ENCODE measurements at regions not wholly inside any gene's neighbourhood (a gene's known extent, or its start where the extent isn't known, plus 50 kb on each side); places are given as distances from the start of the nearest gene placed in this dataset.

GRCh38 chr4:186919340-186919739 lies 195.7 kb upstream of the FAT1 start:
- no peak for TF ChIP-seq CTCF (IDR thresholded peaks at IDR 0.05)
- no peak for ATAC-seq (ENCODE audit: low read depth)
- no peaks in the 10 kb centered on the region for H3K36me3 Mint-ChIP-seq (ENCODE audit: low read depth)
- no peaks in the 10 kb centered on the region for H3K4me1 Mint-ChIP-seq
- H3K27ac Mint-ChIP-seq, result no peak overlapping the region
- H3K4me3 Mint-ChIP-seq, result no peak overlapping the region
- ChIA-PET POLR2A (no interaction called here), CTCF (no interaction called here)
- DNase-seq, result no peak
- H3K27me3 Mint-ChIP-seq, result no peaks in the 10 kb centered on the region
- intact Hi-C loops (cut with micrococcal nuclease), result no loop called here
- peaks cover 6% of the 10 kb centered on the region for H3K9me3 Mint-ChIP-seq

- POLR2A ChIA-PET, result no interaction called here
- no peak for TF ChIP-seq CTCF (IDR thresholded peaks at IDR 0.05)
- DNase-seq (no peak), ATAC-seq (ENCODE audit: low read depth) (no peak)
- Mint-ChIP-seq H3K4me3 (no peak overlapping the region), H3K9me3 (peaks cover 6% of the 10 kb centered on the region), H3K36me3 (ENCODE audit: low read depth) (no peaks in the 10 kb centered on the region), H3K4me1 (no peaks in the 10 kb centered on the region), H3K27me3 (no peaks in the 10 kb centered on the region), H3K27ac (no peak overlapping the region)
- CTCF ChIA-PET, result no interaction called here
- intact Hi-C loops (cut with micrococcal nuclease), result no loop called here
Measured at GRCh38 chr4:186920483-186920882, 196.8 kb upstream of the FAT1 start.

DNA sequence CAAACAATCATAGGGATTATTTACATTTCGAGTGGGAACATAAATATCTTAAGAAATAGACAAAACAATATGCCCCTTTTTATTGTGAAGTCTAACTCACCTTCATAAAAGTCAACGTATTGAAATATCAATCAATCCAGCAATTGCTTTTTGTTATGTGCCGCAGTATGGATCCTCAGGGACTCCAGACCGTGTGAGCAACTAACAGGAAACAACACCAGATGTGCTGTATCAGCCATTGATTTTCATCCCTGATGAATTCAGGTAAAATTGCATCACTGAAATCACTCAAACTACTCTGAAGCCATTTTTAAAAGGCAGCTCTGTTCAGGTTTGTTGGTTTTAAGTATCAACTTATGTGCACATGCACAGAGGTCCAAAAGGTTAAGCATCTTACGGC lies 197.3 kb upstream of the FAT1 start:
- no peak for DNase-seq
- H3K9me3 Mint-ChIP-seq, result peaks cover 6% of the 10 kb centered on the region
- CTCF ChIA-PET, result no interaction called here
- ATAC-seq (ENCODE audit: low read depth), result no peak
- no peaks in the 10 kb centered on the region for H3K4me1 Mint-ChIP-seq
- no peaks in the 10 kb centered on the region for H3K36me3 Mint-ChIP-seq (ENCODE audit: low read depth)
- H3K4me3 Mint-ChIP-seq, result no peak overlapping the region
- intact Hi-C loops (cut with micrococcal nuclease), result no loop called here
- H3K27ac Mint-ChIP-seq, result no peak overlapping the region
- no peak for TF ChIP-seq CTCF (IDR thresholded peaks at IDR 0.05)
- H3K27me3 Mint-ChIP-seq, result no peaks in the 10 kb centered on the region
- POLR2A ChIA-PET, result no interaction called here

DNA sequence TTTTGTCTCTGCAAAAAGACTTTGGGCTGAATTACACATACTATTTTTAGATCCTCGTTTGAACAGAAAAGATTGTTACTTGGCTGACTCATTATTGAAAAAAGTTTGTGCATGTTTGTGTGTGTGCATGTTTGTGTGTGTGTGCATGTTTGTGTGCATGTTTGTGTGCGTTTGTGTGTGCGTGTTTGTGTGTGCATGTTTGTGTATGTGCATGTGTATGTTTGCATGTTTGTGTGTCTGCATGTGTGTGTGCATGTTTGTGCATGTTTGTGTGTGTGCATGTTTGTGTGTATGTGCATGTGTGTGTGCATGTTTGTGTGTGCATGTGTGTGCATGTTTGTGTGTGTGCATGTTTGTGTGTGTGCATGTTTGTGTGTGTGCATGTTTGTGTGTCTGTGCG lies 201.1 kb upstream of the FAT1 start:
- Mint-ChIP-seq H3K4me3 (no peak overlapping the region), H3K4me1 (no peaks in the 10 kb centered on the region), H3K9me3 (peaks cover under 1% of the 10 kb centered on the region), H3K27ac (no peak overlapping the region), H3K36me3 (ENCODE audit: low read depth) (no peaks in the 10 kb centered on the region), H3K27me3 (no peaks in the 10 kb centered on the region)
- DNase-seq (no peak), ATAC-seq (ENCODE audit: low read depth) (no peak)
- intact Hi-C loops (cut with micrococcal nuclease), result no loop called here
- ChIA-PET POLR2A (no interaction called here), CTCF (no interaction called here)
- TF ChIP-seq CTCF (IDR thresholded peaks at IDR 0.05), result no peak

- TF ChIP-seq CTCF (IDR thresholded peaks at IDR 0.05), result no peak
- Mint-ChIP-seq H3K27ac (no peak overlapping the region), H3K27me3 (no peaks in the 10 kb centered on the region), H3K36me3 (ENCODE audit: low read depth) (no peaks in the 10 kb centered on the region), H3K4me1 (no peaks in the 10 kb centered on the region), H3K4me3 (no peak overlapping the region), H3K9me3 (peaks cover 4% of the 10 kb centered on the region)
- CTCF ChIA-PET, result no interaction called here
- POLR2A ChIA-PET, result no interaction called here
- ATAC-seq (ENCODE audit: low read depth), result no peak
- intact Hi-C loops (cut with micrococcal nuclease), result no loop called here
- DNase-seq, result no peak
Measured at GRCh38 chr4:186927624-186928023, 204.0 kb upstream of the FAT1 start.
